ENCODE measurements at regions not wholly inside any gene's neighbourhood (a gene's known extent, or its start where the extent isn't known, plus 50 kb on each side); places are given as distances from the start of the nearest gene placed in this dataset.

GRCh38 chr1:90835661-90836344 is 118.7 kb upstream of the BARHL2 start:
- TF ChIP-seq, protein P1, sequence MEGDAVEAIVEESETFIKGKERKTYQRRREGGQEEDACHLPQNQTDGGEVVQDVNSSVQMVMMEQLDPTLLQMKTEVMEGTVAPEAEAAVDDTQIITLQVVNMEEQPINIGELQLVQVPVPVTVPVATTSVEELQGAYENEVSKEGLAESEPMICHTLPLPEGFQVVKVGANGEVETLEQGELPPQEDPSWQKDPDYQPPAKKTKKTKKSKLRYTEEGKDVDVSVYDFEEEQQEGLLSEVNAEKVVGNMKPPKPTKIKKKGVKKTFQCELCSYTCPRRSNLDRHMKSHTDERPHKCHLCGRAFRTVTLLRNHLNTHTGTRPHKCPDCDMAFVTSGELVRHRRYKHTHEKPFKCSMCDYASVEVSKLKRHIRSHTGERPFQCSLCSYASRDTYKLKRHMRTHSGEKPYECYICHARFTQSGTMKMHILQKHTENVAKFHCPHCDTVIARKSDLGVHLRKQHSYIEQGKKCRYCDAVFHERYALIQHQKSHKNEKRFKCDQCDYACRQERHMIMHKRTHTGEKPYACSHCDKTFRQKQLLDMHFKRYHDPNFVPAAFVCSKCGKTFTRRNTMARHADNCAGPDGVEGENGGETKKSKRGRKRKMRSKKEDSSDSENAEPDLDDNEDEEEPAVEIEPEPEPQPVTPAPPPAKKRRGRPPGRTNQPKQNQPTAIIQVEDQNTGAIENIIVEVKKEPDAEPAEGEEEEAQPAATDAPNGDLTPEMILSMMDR (IDR thresholded peaks at IDR 0.05; ENCODE audit: low read length, missing control alignments), result no peak
- H3K4me3 ChIP-seq (replicated peaks; ENCODE audit: low read depth, low read length), result no peak overlapping the region
- no peak for DNase-seq (ENCODE audit: low read depth)

DNA sequence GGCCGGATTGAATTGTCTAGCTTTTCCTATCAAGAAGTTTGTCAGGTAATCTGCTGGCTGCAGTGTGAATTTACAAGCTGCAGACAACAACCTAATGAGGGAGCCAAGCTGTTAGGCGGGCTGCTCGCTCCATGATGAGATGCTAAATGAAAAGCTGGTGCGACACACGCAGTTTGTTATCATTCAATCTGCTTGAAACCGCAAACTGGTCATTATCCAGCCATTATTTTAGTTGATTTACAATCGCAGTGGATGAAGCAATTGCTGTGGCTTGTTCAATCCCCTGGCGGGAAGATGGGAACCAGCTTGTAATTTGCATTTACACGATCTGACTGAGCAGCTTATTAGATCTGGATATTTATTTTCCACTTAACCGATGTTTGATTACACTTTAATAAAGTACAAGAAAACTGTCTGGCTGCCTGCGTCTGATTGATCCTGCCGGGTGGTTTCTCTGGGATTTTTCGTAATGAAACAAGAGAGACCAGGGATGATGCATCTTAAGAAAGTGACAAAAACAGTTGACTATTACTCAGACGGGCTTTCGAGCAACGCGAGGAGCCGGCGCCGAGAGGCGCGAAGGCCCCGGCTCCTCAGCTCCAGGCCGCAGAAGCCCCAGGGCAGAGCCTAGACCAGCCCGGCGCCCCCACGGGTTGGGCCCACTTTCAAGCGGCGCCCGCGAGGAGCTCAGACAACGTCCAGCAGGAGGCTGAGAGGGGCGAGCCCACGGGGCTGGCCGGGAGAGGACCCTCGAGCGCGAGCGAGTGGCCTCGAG is 118.0 kb upstream of the BARHL2 start:
- TF ChIP-seq, protein P1 (IDR thresholded peaks at IDR 0.05; ENCODE audit: low read length, missing control alignments), result no peak
- H3K4me3 ChIP-seq (replicated peaks; ENCODE audit: low read depth, low read length), result no peak overlapping the region
- no peak for DNase-seq (ENCODE audit: low read depth)

DNA sequence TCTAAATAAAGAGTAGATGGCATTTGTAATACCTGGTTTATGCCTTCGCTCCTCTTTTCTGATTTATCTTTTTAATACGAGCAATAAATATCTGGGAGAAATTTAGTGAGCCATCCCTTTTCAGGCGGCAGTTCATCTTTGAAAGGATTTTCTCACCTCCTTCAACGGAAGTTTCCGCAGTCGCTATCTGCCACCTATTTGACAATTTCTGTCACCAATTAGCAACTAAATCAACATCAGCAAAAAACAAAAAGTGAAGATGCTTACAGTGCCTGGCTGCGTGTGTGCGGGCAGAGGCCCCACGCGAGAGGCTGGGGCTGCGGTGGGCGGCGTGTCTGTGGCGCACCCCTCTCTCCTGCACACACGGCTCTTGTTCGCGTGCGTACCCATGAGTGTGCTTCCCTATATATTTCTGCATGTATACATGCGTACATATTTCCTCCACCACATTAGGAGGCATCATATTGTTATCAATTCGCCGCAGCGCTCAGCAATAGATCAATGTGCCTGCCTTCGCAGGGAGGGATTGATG is 117.3 kb upstream of the BARHL2 start:
- no peak overlapping the region for H3K4me3 ChIP-seq (replicated peaks; ENCODE audit: low read depth, low read length)
- no peak for DNase-seq (ENCODE audit: low read depth)
- TF ChIP-seq, protein P1 (IDR thresholded peaks at IDR 0.05; ENCODE audit: low read length, missing control alignments), result no peak

DNA sequence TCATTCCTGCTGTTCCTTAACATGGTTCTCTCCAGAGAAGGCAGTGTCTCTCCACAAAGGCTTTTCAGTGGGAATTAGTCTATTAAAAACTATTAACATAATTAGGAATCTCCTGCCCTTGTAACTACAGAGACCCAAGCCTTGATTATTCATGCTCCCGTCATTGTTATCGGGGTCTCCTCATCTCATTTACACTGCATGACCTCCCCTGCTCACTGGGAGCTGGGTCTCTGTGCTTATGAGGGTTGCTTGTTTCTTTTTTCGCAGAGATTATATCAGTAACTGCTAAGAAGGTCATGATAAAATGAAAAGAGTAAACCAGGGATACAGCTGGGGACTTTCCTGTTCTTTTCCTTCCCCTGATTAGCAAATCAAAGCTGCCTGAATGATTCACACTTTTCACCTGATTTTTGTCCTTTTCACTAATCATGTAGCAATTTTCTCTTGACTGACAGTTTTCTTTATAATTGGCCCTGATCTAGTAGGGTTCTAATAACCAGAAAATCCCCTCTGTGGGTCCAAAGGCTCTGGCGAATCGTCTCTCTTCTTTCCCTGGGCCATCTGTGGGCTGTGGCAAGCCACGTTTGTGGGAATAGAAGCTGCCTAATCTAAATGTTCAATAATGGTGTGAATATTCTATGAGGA is 116.5 kb upstream of the BARHL2 start:
- DNase-seq (ENCODE audit: low read depth), result no peak
- TF ChIP-seq, protein P1 (IDR thresholded peaks at IDR 0.05; ENCODE audit: low read length, missing control alignments), result no peak
- H3K4me3 ChIP-seq (replicated peaks; ENCODE audit: low read depth, low read length), result no peak overlapping the region

GRCh38 chr1:90831910-90832309 is 114.8 kb upstream of the BARHL2 start:
- H3K4me3 ChIP-seq (replicated peaks; ENCODE audit: low read depth, low read length), result no peak overlapping the region
- TF ChIP-seq, protein P1 (IDR thresholded peaks at IDR 0.05; ENCODE audit: low read length, missing control alignments), result no peak
- DNase-seq (ENCODE audit: low read depth), result no peak

- TF ChIP-seq, protein P1 (IDR thresholded peaks at IDR 0.05; ENCODE audit: low read length, missing control alignments), result no peak
Measured at GRCh38 chr1:90826834-90827233, 109.7 kb upstream of the BARHL2 start.

More at GRCh38 chr1:90826834-90827233, 109.7 kb upstream of the BARHL2 start:
- no peak for DNase-seq (ENCODE audit: low read depth)
- H3K4me3 ChIP-seq (replicated peaks; ENCODE audit: low read depth, low read length), result no peak overlapping the region

Data from fibroblast of pulmonary artery (primary cell).